SK-N-MC (cell line): ENCODE measurements at regions not wholly inside any gene's neighbourhood (a gene's known extent, or its start where the extent isn't known, plus 50 kb on each side); places are given as distances from the start of the nearest gene placed in this dataset.
A peak's percentile ranks its signal among the peaks of the same experiment; 100 is the strongest.

Source experiments
- EZH2 ChIP-seq: fragments of 200-600 bp; sonication (generic); IDR thresholded peaks from one replicate; pipeline ENCODE4 v1.6.1; 2017; ENCODE audit warnings: antibody characterized with exemption
- FOXP2 ChIP-seq: optimal IDR thresholded peaks from 2 replicates; pipeline ENCODE3; 2011; ENCODE audit warnings: mild to moderate bottlenecking, moderate library complexity; ENCODE audit not compliant: insufficient read depth; ENCODE audit errors: extremely low read length, control extremely low read depth
- POLR2AphosphoS5 ChIP-seq: IDR thresholded peaks from 2 replicates; pipeline ENCODE4 v1.6.1; 2012; ENCODE audit warnings: mild to moderate bottlenecking, low read depth, low read length, borderline replicate concordance

DNA sequence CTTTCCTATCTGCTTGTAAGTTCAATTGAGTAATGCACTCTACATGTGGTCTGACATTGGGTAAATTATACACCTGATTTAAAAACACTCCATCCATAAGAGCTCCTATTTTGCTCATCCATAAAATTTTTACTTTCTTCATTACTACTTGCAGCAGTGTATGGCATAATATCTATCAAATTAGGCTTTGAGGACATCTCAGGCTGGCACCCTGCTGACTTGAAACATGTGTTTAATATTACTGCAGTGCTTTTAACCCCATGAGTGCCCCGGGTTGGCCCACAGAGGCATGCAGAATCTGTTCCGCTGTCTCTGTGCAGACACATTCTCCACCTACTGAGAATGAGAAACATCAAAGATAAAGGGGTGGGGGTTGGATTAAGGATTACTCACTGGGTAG is 249.9 kb upstream of the DNAJC19 start:
- TF ChIP-seq EZH2, result no peak
- TF ChIP-seq POLR2AphosphoS5, result peak; percentile 67; the same call in 1 of the 2 replicates
- TF ChIP-seq FOXP2, result peak; percentile 66
